Liver (tissue), 8 donors: ENCODE measurements at regions not wholly inside any gene's neighbourhood (a gene's known extent, or its start where the extent isn't known, plus 50 kb on each side); places are given as distances from the start of the nearest gene placed in this dataset.

Experiments used
- DNase-seq: peaks from one replicate; pipeline ENCODE4 v3.0.0-alpha.2; 2017; ENCODE audit warnings: low spot score
- H3K27ac ChIP-seq, 2 donors: one replicate each; pipeline ENCODE4 v1.7.0; 2013; ENCODE audit warnings: inconsistent platforms in 2 of 2, low read length in 2 of 2, control low read depth in 1 of 2, low read depth in 1 of 2, mild to moderate bottlenecking in 1 of 2
- H3K27me3 ChIP-seq, 4 donors: one replicate each; pipeline versions ENCODE4 v1.6.1 to v1.7.0; 2013; ENCODE audit warnings: low read length in 3 of 4, inconsistent platforms in 1 of 4, mild to moderate bottlenecking in 1 of 4, moderate library complexity in 1 of 4; ENCODE audit not compliant: control insufficient read depth in 4 of 4, insufficient read depth in 4 of 4
- H3K36me3 ChIP-seq, 4 donors: one replicate each; pipeline versions ENCODE4 v1.6.1 to v1.7.0; 2013; ENCODE audit warnings: low read length in 3 of 4, mild to moderate bottlenecking in 3 of 4, low read depth in 1 of 4, moderate library complexity in 1 of 4; ENCODE audit not compliant: control insufficient read depth in 4 of 4, insufficient read depth in 3 of 4
- H3K4me1 ChIP-seq, 4 donors: one replicate each; pipeline versions ENCODE4 v1.6.1 to v1.7.0; 2013; ENCODE audit warnings: low read length in 3 of 4, mild to moderate bottlenecking in 3 of 4, moderate library complexity in 1 of 4; ENCODE audit not compliant: control insufficient read depth in 4 of 4, insufficient read depth in 4 of 4
- H3K4me3 ChIP-seq, 3 donors: one replicate each; pipeline versions ENCODE4 v1.6.1 to v1.7.0; 2013; ENCODE audit warnings: low read length in 3 of 3, control low read depth in 1 of 3, low read depth in 1 of 3, mild to moderate bottlenecking in 1 of 3
- H3K9ac ChIP-seq, 2 donors: one replicate each; pipeline ENCODE4 v1.7.0; 2013; ENCODE audit warnings: low read length in 2 of 2, mild to moderate bottlenecking in 2 of 2, moderate library complexity in 2 of 2, control low read depth in 1 of 2, low read depth in 1 of 2
- H3K9me3 ChIP-seq, 4 donors: one replicate each; pipeline versions ENCODE4 v1.6.1 to v1.7.0; 2013; ENCODE audit warnings: low read length in 3 of 4; ENCODE audit not compliant: control insufficient read depth in 4 of 4
- CTCF ChIP-seq: fragments of 150-350 bp; IDR thresholded peaks from 2 replicates; pipeline ENCODE4 v1.5.1; 2017; ENCODE audit warnings: improper control_type of control experiment, low read depth, low read length; ENCODE audit not compliant: missing input control
- FOXA1 ChIP-seq: IDR thresholded peaks from 2 replicates; pipeline ENCODE4 v1.6.1; 2016; ENCODE audit warnings: antibody characterized with exemption
- FOXA2 ChIP-seq: IDR thresholded peaks from 2 replicates; pipeline ENCODE4 v1.6.1; 2016; ENCODE audit warnings: antibody characterized with exemption
- GABPA ChIP-seq, 2 donors: IDR thresholded peaks in 1 of 2; conservative IDR thresholded peaks in 1 of 2; 2 replicates each; pipeline ENCODE4 v1.6.1; 2016; ENCODE audit warnings: antibody characterized with exemption in 2 of 2, mild to moderate bottlenecking in 1 of 2, moderate library complexity in 1 of 2
- HNF4A ChIP-seq, 2 donors: conservative IDR thresholded peaks; 2 replicates each; pipeline ENCODE4 v1.6.1; 2016; ENCODE audit warnings: antibody characterized with exemption in 2 of 2, mild to moderate bottlenecking in 2 of 2
- JUND ChIP-seq, 2 donors: IDR thresholded peaks; 2 replicates each; pipeline ENCODE4 v1.6.1; 2016; ENCODE audit warnings: antibody characterized with exemption in 2 of 2
- NR2F2 ChIP-seq: IDR thresholded peaks from 2 replicates; pipeline ENCODE4 v1.6.1; 2016; ENCODE audit warnings: antibody characterized with exemption
- RAD21 ChIP-seq, 2 donors: IDR thresholded peaks; 2 replicates each; pipeline ENCODE4 v1.6.1; 2016; ENCODE audit warnings: antibody characterized with exemption in 2 of 2, mild to moderate bottlenecking in 2 of 2
- REST ChIP-seq: IDR thresholded peaks from 2 replicates; pipeline ENCODE4 v1.6.1; 2016; ENCODE audit warnings: antibody characterized with exemption, mild to moderate bottlenecking
- RXRA ChIP-seq, 2 donors: IDR thresholded peaks; 2 replicates each; pipeline ENCODE4 v1.6.1; 2017 to 2018; ENCODE audit warnings: antibody characterized with exemption in 2 of 2, mild to moderate bottlenecking in 1 of 2
- SP1 ChIP-seq: IDR thresholded peaks from 2 replicates; pipeline ENCODE4 v1.6.1; 2018; ENCODE audit warnings: antibody characterized with exemption, mild to moderate bottlenecking
- TAF1 ChIP-seq: conservative IDR thresholded peaks from 2 replicates; pipeline ENCODE4 v1.6.1; 2016; ENCODE audit warnings: antibody characterized with exemption, mild to moderate bottlenecking
- YY1 ChIP-seq: IDR thresholded peaks from 2 replicates; pipeline ENCODE4 v1.6.1; 2016; ENCODE audit warnings: antibody characterized with exemption, mild to moderate bottlenecking
- WGBS: extraction: QIAGEN DNeasy Blood & Tissue Kit; methylation state at CpG from one replicate; pipeline ENCODE4 v1.1.7; 2013; 5-methylcytosine and 5-hydroxymethylcytosine counted together
- donor health status: healthy.
- donor health status: healthy.
- donor health status: healthy.
- donor health status: healthy.
- donor health status: healthy.

GRCh38 chr1:172823534-172823933, 164.6 kb downstream of the FASLG start:
- no peak for TF ChIP-seq RXRA (IDR thresholded peaks at IDR 0.05)
- TF ChIP-seq SP1, result no peak
- no peak for TF ChIP-seq GABPA (IDR thresholded peaks at IDR 0.05 in 1 of 2, conservative IDR thresholded peaks at IDR 0.05 in 1 of 2)
- no peak for TF ChIP-seq NR2F2
- no peak for TF ChIP-seq FOXA1
- TF ChIP-seq TAF1, result no peak
- H3K9ac ChIP-seq, result no peak overlapping the region
- H3K27me3 ChIP-seq, result no peaks in the 10 kb centered on the region
- no peak overlapping the region for H3K27ac ChIP-seq
- peaks cover 0 to 13% (median 6%) of the 10 kb centered on the region in 4 donors for H3K4me1 ChIP-seq
- H3K9me3 ChIP-seq, result no peaks in the 10 kb centered on the region
- DNase-seq, result no peak
- no peak overlapping the region for H3K4me3 ChIP-seq
- H3K36me3 ChIP-seq, result no peaks in the 10 kb centered on the region

- Histone ChIP-seq H3K4me3 (no peak overlapping the region), H3K4me1 (peaks cover 0 to 13% (median 6%) of the 10 kb centered on the region in 4 donors), H3K27me3 (no peaks in the 10 kb centered on the region), H3K27ac (no peak overlapping the region), H3K9ac (no peak overlapping the region), H3K36me3 (no peaks in the 10 kb centered on the region), H3K9me3 (no peaks in the 10 kb centered on the region)
- TF ChIP-seq YY1, result no peak
- peak in 1 of 2 donors; percentile 31 for TF ChIP-seq HNF4A (conservative IDR thresholded peaks at IDR 0.05)
- WGBS, result 65% methylated on average over 3 of the region's 3 CpGs
- DNase-seq, result no peak
Measured at GRCh38 chr1:172824209-172824608, 165.3 kb downstream of the FASLG start.

GRCh38 chr1:172826096-172826741, 167.3 kb downstream of the FASLG start:
- Histone ChIP-seq H3K9me3 (no peaks in the 10 kb centered on the region), H3K36me3 (no peaks in the 10 kb centered on the region), H3K4me3 (peak overlapping the region in 2 of 3 donors; percentile 6 to 45), H3K27me3 (no peaks in the 10 kb centered on the region), H3K27ac (peak overlapping the region in 1 of 2 donors; percentile 52), H3K9ac (peak overlapping the region; percentile 36 to 63), H3K4me1 (peaks cover 0 to 13% (median 6%) of the 10 kb centered on the region in 4 donors)
- DNase-seq, result no peak
- TF ChIP-seq GABPA (IDR thresholded peaks at IDR 0.05 in 1 of 2, conservative IDR thresholded peaks at IDR 0.05 in 1 of 2), result no peak
- TF ChIP-seq RAD21 (IDR thresholded peaks at IDR 0.05), result peak; percentile 94 to 95
- no peak for TF ChIP-seq TAF1
- TF ChIP-seq CTCF, result peak; percentile 60
- peak; percentile 27 to 51 for TF ChIP-seq HNF4A (conservative IDR thresholded peaks at IDR 0.05)
- TF ChIP-seq SP1, result peak; percentile 35
- TF ChIP-seq FOXA1, result no peak
- no peak for TF ChIP-seq FOXA2
- WGBS, result 22% methylated on average over 10 of the region's 10 CpGs

- no peaks in the 10 kb centered on the region for H3K36me3 ChIP-seq
- H3K27me3 ChIP-seq, result no peaks in the 10 kb centered on the region
- no peak overlapping the region for H3K4me3 ChIP-seq
- H3K27ac ChIP-seq, result no peak overlapping the region
- H3K4me1 ChIP-seq, result peaks cover 0 to 13% (median 6%) of the 10 kb centered on the region in 4 donors
- H3K9ac ChIP-seq, result no peak overlapping the region
- no peaks in the 10 kb centered on the region for H3K9me3 ChIP-seq
- WGBS, result 83% methylated on average over 1 of the region's 1 CpG
- DNase-seq, result no peak
- no peak for TF ChIP-seq RXRA (IDR thresholded peaks at IDR 0.05)
- no peak for TF ChIP-seq FOXA2
- TF ChIP-seq CTCF, result no peak
- no peak for TF ChIP-seq FOXA1
- TF ChIP-seq GABPA (IDR thresholded peaks at IDR 0.05 in 1 of 2, conservative IDR thresholded peaks at IDR 0.05 in 1 of 2), result no peak
- no peak for TF ChIP-seq TAF1
- no peak for TF ChIP-seq JUND (IDR thresholded peaks at IDR 0.05)
- TF ChIP-seq NR2F2, result no peak
- no peak for TF ChIP-seq HNF4A (conservative IDR thresholded peaks at IDR 0.05)
- TF ChIP-seq SP1, result no peak
- TF ChIP-seq REST, result no peak
Measured at GRCh38 chr1:172827301-172827700, 168.4 kb downstream of the FASLG start.
